HEK293T (cell line): ENCODE measurements at regions not wholly inside any gene's neighbourhood (a gene's known extent, or its start where the extent isn't known, plus 50 kb on each side); places are given as distances from the start of the nearest gene placed in this dataset.
"Not testable (repeated sequence)": the region's sequence is repeated elsewhere in the genome, so short reads cannot be mapped to it uniquely, and the experiment has no call there.

Experiments
- CTCF ChIA-PET: fragments of 350-600 bp; formaldehyde crosslinking; extraction: SDS; loops from one replicate; lab custom pipeline; 2021; ENCODE audit warnings: antibody characterized with exemption, inconsistent platforms; lab: Yijun Ruan, JAX
- POLR2A ChIA-PET: fragments of 350-600 bp; formaldehyde crosslinking; extraction: SDS; loops from one replicate; lab custom pipeline; 2020; ENCODE audit warnings: antibody characterized with exemption, inconsistent platforms; lab: Yijun Ruan, JAX
- DNase-seq: peaks from one replicate; pipeline ENCODE4 v3.0.0; 2012; ENCODE audit warnings: mixed read lengths; ENCODE audit errors: extremely low spot score
- ARNT ChIP-seq: fragments of 450-650 bp; IDR thresholded peaks from 2 replicates; pipeline ENCODE4 v1.6.1; 2017; ENCODE audit warnings: mild to moderate bottlenecking
- BHLHE40 ChIP-seq: fragments of 450-650 bp; IDR thresholded peaks from 2 replicates; pipeline ENCODE4 v1.6.1; 2016; ENCODE audit warnings: mild to moderate bottlenecking, moderate library complexity, borderline replicate concordance
- CTBP1 ChIP-seq: fragments of 450-650 bp; IDR thresholded peaks from 2 replicates; pipeline ENCODE4 v1.6.1; 2016; ENCODE audit warnings: borderline replicate concordance
- ELF4 ChIP-seq: fragments of 450-650 bp; IDR thresholded peaks from 2 replicates; pipeline ENCODE4 v1.6.1; 2017; ENCODE audit warnings: antibody characterized with exemption
- FOXA1 ChIP-seq: fragments of 450-650 bp; IDR thresholded peaks from 2 replicates; pipeline ENCODE4 v1.6.1; 2016; ENCODE audit warnings: mild to moderate bottlenecking
- FOXK2 ChIP-seq: fragments of 450-650 bp; IDR thresholded peaks from 2 replicates; pipeline ENCODE4 v1.6.1; 2016; ENCODE audit warnings: mild to moderate bottlenecking
- FOXM1 ChIP-seq: fragments of 450-650 bp; IDR thresholded peaks from 2 replicates; pipeline ENCODE4 v1.6.1; 2017; ENCODE audit warnings: mild to moderate bottlenecking, borderline replicate concordance
- HDGF ChIP-seq: fragments of 450-650 bp; IDR thresholded peaks from 2 replicates; pipeline ENCODE4 v1.6.1; 2017; ENCODE audit warnings: antibody characterized with exemption, borderline replicate concordance
- L3MBTL2 ChIP-seq: fragments of 450-650 bp; conservative IDR thresholded peaks from 2 replicates; pipeline ENCODE4 v1.6.1; 2016; ENCODE audit warnings: mild to moderate bottlenecking
- LEF1 ChIP-seq: fragments of 450-650 bp; IDR thresholded peaks from 2 replicates; pipeline ENCODE4 v1.6.1; 2017; ENCODE audit warnings: mild to moderate bottlenecking, borderline replicate concordance
- NFRKB ChIP-seq: fragments of 450-650 bp; IDR thresholded peaks from 2 replicates; pipeline ENCODE4 v1.6.1; 2016; ENCODE audit warnings: mild to moderate bottlenecking, moderate library complexity
- SP1 ChIP-seq: fragments of 450-650 bp; IDR thresholded peaks from 2 replicates; pipeline ENCODE4 v1.6.1; 2017
- SUZ12 ChIP-seq: fragments of 450-650 bp; IDR thresholded peaks from 2 replicates; pipeline ENCODE4 v1.6.1; 2016; ENCODE audit warnings: mild to moderate bottlenecking
- TARDBP ChIP-seq: fragments of 450-650 bp; IDR thresholded peaks from 2 replicates; pipeline ENCODE4 v1.6.1; 2016
- ZNF384 ChIP-seq: fragments of 450-650 bp; IDR thresholded peaks from 2 replicates; pipeline ENCODE4 v1.6.1; 2016
- TF ChIP-seq, protein P1 (sequence below): fragments of 450-650 bp; IDR thresholded peaks from 2 replicates; pipeline ENCODE4 v1.6.1; 2016

DNA sequence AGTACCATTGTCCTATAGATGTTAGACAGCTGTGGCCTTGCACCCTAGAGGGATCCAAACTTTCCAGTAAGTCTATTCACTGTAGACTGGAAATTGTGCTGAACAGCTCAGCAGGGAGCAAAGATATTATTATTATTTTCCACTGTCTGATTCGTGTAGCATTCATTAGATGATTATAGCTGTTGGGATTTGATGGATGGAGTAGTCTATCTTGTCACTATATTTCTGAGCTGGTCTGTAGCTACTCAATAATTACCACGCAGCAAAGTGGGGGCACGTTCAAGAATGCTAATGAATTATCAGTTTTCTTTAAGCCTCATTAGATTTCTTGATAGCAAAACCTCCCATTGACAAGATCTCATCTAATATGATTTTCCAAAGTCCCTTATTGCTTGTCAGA lies 113.2 kb downstream of the RTP4 start:
- POLR2A ChIA-PET: no interaction called here
- TF ChIP-seq ZNF384 (no peak), CTBP1 (no peak), TARDBP (no peak), FOXM1 (no peak), HDGF (no peak), LEF1 (no peak), NFRKB (no peak), L3MBTL2 (no peak), ELF4 (no peak), ARNT (no peak), SP1 (no peak), SUZ12 (no peak), FOXA1 (no peak)

GRCh38 chr3:187475613-187476012 lies 107.4 kb downstream of the RTP4 start:
- DNase-seq, POLR2A ChIA-PET, CTCF ChIA-PET: not testable (repeated sequence)

More for the DNA sequence above, 113.2 kb downstream of the RTP4 start:
- DNase-seq: no peak
- CTCF ChIA-PET: no interaction called here

GRCh38 chr3:187473778-187474406 lies 105.7 kb downstream of the RTP4 start:
- CTCF ChIA-PET: no interaction called here
- no peak for DNase-seq
- POLR2A ChIA-PET: no interaction called here
- TF ChIP-seq FOXK2 (no peak), SP1 (no peak), ARNT (no peak), CTBP1 (no peak), L3MBTL2 (no peak)

DNA sequence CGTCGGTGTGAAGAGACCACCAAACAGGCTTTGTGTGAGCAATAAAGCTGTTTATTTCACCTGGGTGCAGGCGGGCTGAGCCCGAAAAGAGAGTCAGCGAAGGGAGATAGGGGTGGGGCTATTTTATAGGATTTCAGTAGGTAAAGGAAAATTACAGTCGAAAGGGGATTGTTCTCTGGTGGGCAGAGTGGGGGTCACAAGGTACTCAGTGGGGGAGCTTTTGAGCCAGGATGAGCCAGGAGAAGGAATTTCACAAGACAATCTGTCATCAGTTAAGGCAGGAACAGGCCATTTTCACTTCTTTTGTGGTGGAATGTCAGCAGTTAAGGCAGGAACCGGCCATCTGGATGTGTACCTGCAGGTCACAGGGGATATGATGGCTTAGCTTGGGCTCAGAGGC lies 98.1 kb downstream of the RTP4 start:
- POLR2A ChIA-PET, DNase-seq: not testable (repeated sequence)
- CTCF ChIA-PET: interaction anchor here (0.6 kb wide), 1 partner anchor 9 kb away, joined by 3 read pairs; no protein-coding TSS in a partner anchor

- DNase-seq: no peak
- ChIA-PET POLR2A (no interaction called here), CTCF (no interaction called here)
- TF ChIP-seq SUZ12 (no peak), ELF4 (no peak), BHLHE40 (no peak), FOXK2 (no peak), NFRKB (no peak), L3MBTL2 (no peak), FOXA1 (no peak), TARDBP (no peak), LEF1 (no peak), HDGF (no peak), ZNF384 (no peak), CTBP1 (no peak), ARNT (no peak)
Measured at GRCh38 chr3:187465503-187465902, 97.3 kb downstream of the RTP4 start.

DNA sequence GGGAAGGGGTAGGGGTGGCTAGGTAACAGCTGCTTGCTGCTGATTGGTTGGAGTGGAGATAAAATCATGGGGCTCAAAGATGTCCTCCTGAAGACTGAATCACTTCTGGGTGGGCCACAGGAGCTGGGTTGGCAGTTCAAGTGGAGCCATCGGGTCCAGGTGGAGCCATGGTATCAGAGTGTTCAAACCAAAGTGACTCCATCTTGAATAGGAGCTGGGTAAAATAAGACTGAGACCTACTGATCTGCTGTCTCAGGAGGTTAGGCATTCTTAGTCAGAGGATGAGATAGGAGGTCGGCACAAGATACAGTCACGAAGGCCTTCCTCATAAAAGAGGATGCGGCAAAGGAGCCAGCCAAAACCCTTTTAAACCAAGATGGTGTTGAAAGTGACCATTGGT lies 96.5 kb downstream of the RTP4 start:
- TF ChIP-seq CTBP1: no peak
- TF ChIP-seq NFRKB: no peak
- TF ChIP-seq FOXA1: no peak
- no peak for TF ChIP-seq L3MBTL2
- TF ChIP-seq ARNT: no peak
- TF ChIP-seq SP1: no peak
- no peak for TF ChIP-seq FOXM1
- no peak for TF ChIP-seq LEF1
- no peak for TF ChIP-seq FOXK2
- TF ChIP-seq ELF4: no peak
- TF ChIP-seq HDGF: no peak
- TF ChIP-seq ZNF384: no peak
- TF ChIP-seq BHLHE40: no peak
- no peak for TF ChIP-seq TARDBP
- ChIA-PET POLR2A (no interaction called here), CTCF (no interaction called here)
- no peak for DNase-seq

- POLR2A ChIA-PET: no interaction called here
- no peak for DNase-seq
- TF ChIP-seq FOXM1: no peak
- CTCF ChIA-PET: no interaction called here
Measured at GRCh38 chr3:187458921-187459320, 90.7 kb downstream of the RTP4 start.

DNA sequence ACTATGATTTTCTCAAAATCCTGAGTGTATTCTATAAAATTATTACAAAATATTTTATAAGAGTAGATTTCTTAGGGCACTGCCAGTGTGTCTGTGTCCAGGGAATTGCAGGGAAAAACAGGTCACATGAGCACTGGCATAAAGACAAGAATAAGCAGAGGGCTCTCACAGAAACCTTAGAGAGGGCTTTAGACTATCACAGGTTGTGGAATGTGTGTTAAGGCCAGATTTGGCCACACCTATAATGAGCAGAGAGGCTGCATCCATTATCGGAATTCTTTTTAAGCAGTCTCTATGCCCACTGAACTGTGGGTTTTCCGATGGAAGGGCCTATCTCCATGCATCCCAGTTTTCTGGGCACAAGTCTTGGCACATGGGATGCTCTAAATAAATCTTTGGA lies 90.2 kb downstream of the RTP4 start:
- TF ChIP-seq, protein P1, sequence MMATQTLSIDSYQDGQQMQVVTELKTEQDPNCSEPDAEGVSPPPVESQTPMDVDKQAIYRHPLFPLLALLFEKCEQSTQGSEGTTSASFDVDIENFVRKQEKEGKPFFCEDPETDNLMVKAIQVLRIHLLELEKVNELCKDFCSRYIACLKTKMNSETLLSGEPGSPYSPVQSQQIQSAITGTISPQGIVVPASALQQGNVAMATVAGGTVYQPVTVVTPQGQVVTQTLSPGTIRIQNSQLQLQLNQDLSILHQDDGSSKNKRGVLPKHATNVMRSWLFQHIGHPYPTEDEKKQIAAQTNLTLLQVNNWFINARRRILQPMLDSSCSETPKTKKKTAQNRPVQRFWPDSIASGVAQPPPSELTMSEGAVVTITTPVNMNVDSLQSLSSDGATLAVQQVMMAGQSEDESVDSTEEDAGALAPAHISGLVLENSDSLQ: no peak
- TF ChIP-seq LEF1: no peak
- POLR2A ChIA-PET: no interaction called here
- DNase-seq: no peak
- CTCF ChIA-PET: no interaction called here

- TF ChIP-seq HDGF: no peak
- TF ChIP-seq TARDBP: no peak
- TF ChIP-seq SP1: no peak
- TF ChIP-seq L3MBTL2: no peak
- no peak for TF ChIP-seq NFRKB
- TF ChIP-seq FOXK2: no peak
- no peak for TF ChIP-seq ARNT
- TF ChIP-seq ZNF384: no peak
- no peak for TF ChIP-seq ELF4
- no peak for TF ChIP-seq BHLHE40
- TF ChIP-seq FOXM1: no peak
- TF ChIP-seq FOXA1: no peak
- ChIA-PET POLR2A (no interaction called here), CTCF (no interaction called here)
- DNase-seq: no peak
Measured at GRCh38 chr3:187456250-187456649, 88.1 kb downstream of the RTP4 start.
